Bronchial epithelial cell (primary cell): ENCODE measurements at regions not wholly inside any gene's neighbourhood (a gene's known extent, or its start where the extent isn't known, plus 50 kb on each side); places are given as distances from the start of the nearest gene placed in this dataset.

ENCODE experiments used
- DNase-seq: peaks from one replicate; pipeline ENCODE4 v3.0.0-alpha.2; 2010; ENCODE audit warnings: low read depth
- FAIRE-seq: peaks from 2 replicates; lab custom pipeline; 2011; peaks lifted over from hg19 to GRCh38; lab: Jason Lieb, UNC
- H3K27me3 ChIP-seq: 2 replicates; pipeline ENCODE4 v1.5.1; 2011; ENCODE audit warnings: low read length; ENCODE audit not compliant: control insufficient read depth, insufficient read depth
- H3K36me3 ChIP-seq: 2 replicates; pipeline ENCODE4 v1.5.1; 2011; ENCODE audit warnings: low read length; ENCODE audit not compliant: control insufficient read depth, insufficient read depth
- H3K4me3 ChIP-seq: 2 replicates; pipeline ENCODE4 v1.5.1; 2011; ENCODE audit warnings: mild to moderate bottlenecking, low read depth, low read length, control low read depth
- CTCF ChIP-seq: IDR thresholded peaks from 2 replicates; pipeline ENCODE4 v1.5.1; 2011; ENCODE audit warnings: mild to moderate bottlenecking, moderate library complexity, low read length, control low read depth, inconsistent platforms; ENCODE audit not compliant: insufficient read depth, severe bottlenecking

- Histone ChIP-seq H3K4me3 (no peak overlapping the region), H3K36me3 (no peaks in the 10 kb centered on the region), H3K27me3 (no peaks in the 10 kb centered on the region)
- DNase-seq (no peak), FAIRE-seq (no peak)
- TF ChIP-seq CTCF, result no peak
Observed at GRCh38 chr21:29473808-29474207, 175.1 kb downstream of the BACH1 start.

- Histone ChIP-seq H3K27me3 (no peaks in the 10 kb centered on the region), H3K36me3 (no peaks in the 10 kb centered on the region), H3K4me3 (no peak overlapping the region)
- DNase-seq (no peak), FAIRE-seq (no peak)
- no peak for TF ChIP-seq CTCF
Observed at GRCh38 chr21:29475329-29475728, 176.6 kb downstream of the BACH1 start.

GRCh38 chr21:29477347-29477746, 178.6 kb downstream of the BACH1 start:
- no peak for FAIRE-seq
- Histone ChIP-seq H3K36me3 (no peaks in the 10 kb centered on the region), H3K27me3 (no peaks in the 10 kb centered on the region), H3K4me3 (no peak overlapping the region)
- DNase-seq, result no peak
- no peak for TF ChIP-seq CTCF

- no peaks in the 10 kb centered on the region for H3K27me3 ChIP-seq
- no peak for TF ChIP-seq CTCF
- DNase-seq (peak; percentile 40), FAIRE-seq (no peak)
- no peak overlapping the region for H3K4me3 ChIP-seq
- no peaks in the 10 kb centered on the region for H3K36me3 ChIP-seq
Observed at GRCh38 chr21:29477941-29478340, 179.2 kb downstream of the BACH1 start.

GRCh38 chr21:29481081-29481480, 182.4 kb downstream of the BACH1 start:
- H3K27me3 ChIP-seq, result no peaks in the 10 kb centered on the region
- FAIRE-seq (no peak), DNase-seq (no peak)
- TF ChIP-seq CTCF, result no peak
- no peak overlapping the region for H3K4me3 ChIP-seq
- H3K36me3 ChIP-seq, result no peaks in the 10 kb centered on the region

- Histone ChIP-seq H3K36me3 (no peaks in the 10 kb centered on the region), H3K4me3 (no peak overlapping the region), H3K27me3 (no peaks in the 10 kb centered on the region)
- FAIRE-seq (no peak), DNase-seq (no peak)
- no peak for TF ChIP-seq CTCF
Observed at GRCh38 chr21:29481641-29482040, 182.9 kb downstream of the BACH1 start.
